ENCODE measurements at regions not wholly inside any gene's neighbourhood (a gene's known extent, or its start where the extent isn't known, plus 50 kb on each side); places are given as distances from the start of the nearest gene placed in this dataset.

DNA sequence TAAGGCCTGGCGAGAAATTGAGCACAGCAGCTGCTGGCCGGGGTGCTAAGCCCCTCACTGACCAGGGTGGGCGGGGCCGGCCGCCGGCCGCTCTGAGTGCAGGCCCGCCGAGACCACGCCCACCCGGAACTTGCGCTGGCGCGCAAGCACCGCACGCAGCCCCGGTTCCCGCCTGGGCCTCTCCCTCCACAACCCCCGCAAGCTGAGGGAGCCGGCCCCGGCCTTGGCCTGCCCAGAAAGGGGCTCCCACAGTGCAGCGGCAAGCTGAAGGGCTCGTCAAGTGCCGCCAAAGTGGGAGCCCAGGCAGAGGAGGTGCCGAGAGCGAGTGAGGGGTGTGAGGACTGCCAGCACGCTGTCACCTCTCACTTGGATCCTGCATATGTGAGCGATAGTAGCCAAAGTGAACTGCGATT lies 251.2 kb downstream of the GJA1 start:
- TF ChIP-seq CTCF (IDR thresholded peaks at IDR 0.05) (no peak), POLR2A (IDR thresholded peaks at IDR 0.05) (no peak)

Data from thyroid gland (tissue), 4 donors.